GM18870 (cell line): ENCODE measurements at regions not wholly inside any gene's neighbourhood (a gene's known extent, or its start where the extent isn't known, plus 50 kb on each side); places are given as distances from the start of the nearest gene placed in this dataset.
"Not testable (repeated sequence)": the region's sequence is repeated elsewhere in the genome, so short reads cannot be mapped to it uniquely, and the experiment has no call there.

Source experiments
- ATAC-seq: cut with Tn5 transposase; IDR thresholded peaks from one replicate; pipeline ENCODE4 v1.9.1; 2021; ENCODE audit warnings: moderate library complexity; ENCODE audit not compliant: unreplicated experiment

- ATAC-seq, result no peak
Measured at GRCh38 chr10:107984581-107984980, 820.1 kb upstream of the SORCS1 start.

GRCh38 chr10:107984149-107984548 lies 819.6 kb upstream of the SORCS1 start:
- no peak for ATAC-seq

DNA sequence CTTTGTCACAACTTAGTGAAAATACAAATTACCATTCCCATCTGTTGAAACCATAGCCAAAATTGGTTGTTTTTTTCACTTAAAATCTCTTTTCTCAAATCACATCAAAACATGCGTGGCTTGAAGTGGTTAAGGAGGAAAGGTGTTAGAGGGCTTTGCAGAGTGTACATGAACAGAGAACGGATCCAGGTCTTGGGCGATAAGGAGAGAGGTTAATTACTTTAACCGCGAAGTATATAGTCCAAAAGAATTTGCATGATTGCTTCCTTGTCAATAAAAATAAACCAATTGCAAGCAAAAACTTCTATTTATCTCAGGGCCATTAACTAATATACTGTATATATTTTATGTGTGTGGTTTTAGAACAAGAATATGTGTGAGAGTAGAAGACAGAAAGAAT lies 813.9 kb upstream of the SORCS1 start:
- no peak for ATAC-seq

DNA sequence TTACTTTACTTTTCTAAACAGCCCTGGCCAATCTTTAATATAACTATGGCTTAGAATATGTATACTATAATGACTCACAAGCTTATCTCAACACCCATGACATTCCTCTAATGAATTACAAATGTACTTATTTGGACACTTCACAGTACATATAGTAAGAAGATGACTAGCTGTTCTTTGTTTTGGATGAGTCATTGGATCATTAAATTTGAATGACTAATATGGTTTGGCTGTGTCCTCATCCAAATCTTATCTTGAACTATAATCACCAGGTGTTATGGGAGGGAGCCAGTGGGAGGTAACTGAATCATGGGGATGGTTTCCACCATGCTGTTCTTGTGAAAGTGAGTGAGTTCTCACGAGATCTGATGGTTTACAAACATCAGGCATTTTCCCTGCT lies 807.5 kb upstream of the SORCS1 start:
- ATAC-seq, result no peak

DNA sequence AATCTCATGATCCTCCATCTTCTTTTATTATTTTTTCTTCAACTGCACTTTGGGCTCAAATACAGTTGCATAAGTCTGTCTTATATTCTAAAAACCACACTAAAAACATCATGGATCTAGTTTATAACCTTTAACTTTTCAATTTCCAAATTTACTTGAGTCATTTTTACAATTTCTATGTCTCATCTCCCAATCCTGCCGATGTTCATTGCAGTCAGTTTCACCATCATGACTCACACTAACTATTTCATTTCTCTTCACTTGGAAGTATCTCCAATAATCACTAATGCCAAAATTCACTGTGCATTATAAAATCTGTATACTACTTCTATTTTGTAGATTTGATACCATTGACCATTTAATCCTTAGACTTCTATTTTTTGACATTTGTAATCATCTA lies 806.9 kb upstream of the SORCS1 start:
- ATAC-seq, result no peak

DNA sequence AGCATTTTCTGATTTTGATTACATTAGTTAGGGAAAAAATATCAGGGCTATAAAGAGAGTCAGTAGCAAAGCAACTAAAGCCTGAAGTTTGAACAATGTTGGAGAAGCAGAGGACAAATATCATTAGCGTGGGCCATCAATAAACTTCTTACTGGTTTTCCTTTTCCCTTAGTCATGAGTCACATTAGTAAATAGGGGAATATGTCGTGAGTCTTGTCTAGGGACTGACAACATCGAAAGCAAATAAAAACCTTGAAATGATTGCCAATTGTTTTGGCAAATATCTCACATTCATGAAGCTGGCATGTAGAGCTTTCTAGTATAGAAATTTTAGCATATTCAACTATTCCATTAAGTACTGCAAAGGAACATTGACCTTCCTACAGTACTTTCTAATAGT lies 806.0 kb upstream of the SORCS1 start:
- ATAC-seq, result no peak

- no peak for ATAC-seq
Measured at GRCh38 chr10:107969936-107970335, 805.4 kb upstream of the SORCS1 start.

DNA sequence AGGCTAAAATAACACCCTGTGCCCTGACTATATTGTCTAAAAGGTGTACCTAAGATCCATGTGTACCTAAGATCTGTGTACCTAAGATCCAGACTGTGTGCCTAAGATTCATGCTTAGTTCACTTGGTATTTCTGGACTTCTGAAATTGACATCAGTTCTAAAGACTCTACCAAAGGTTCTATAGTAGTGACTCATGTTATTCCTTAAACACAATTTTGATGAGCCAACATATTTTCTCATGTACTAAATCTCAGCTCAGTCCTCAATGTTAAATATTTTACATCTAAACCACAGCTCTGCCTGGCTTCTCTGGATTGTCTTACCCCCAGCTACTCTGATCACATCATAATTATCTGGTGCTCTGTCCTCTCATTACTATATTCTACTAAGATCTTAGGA lies 802.3 kb upstream of the SORCS1 start:
- no peak for ATAC-seq

GRCh38 chr10:107952649-107953556 lies 788.4 kb upstream of the SORCS1 start:
- ATAC-seq, result no peak

GRCh38 chr10:107950411-107951062 lies 786.0 kb upstream of the SORCS1 start:
- not testable (repeated sequence) for ATAC-seq

DNA sequence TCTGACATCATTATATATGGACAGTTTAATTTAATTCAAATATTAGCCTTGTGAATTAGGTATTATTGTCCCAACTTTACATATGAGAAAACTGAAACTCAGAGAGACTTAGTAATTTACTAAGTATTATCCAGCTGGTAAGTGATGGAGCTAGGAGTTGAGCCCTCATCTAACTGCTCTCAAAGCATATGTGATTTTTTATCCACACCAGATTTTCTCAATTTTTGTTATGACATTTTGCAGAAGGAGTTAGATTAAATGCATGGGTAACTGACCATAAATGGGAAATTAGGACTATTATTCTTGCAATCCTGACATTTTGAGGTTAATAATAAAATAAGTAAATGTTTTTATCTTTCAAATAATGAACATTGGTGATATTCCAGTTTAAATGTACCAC lies 778.3 kb upstream of the SORCS1 start:
- no peak for ATAC-seq

GRCh38 chr10:107933076-107933475 lies 768.6 kb upstream of the SORCS1 start:
- no peak for ATAC-seq

- no peak for ATAC-seq
Measured at GRCh38 chr10:107931808-107932207, 767.3 kb upstream of the SORCS1 start.

GRCh38 chr10:107930037-107930436 lies 765.5 kb upstream of the SORCS1 start:
- no peak for ATAC-seq

DNA sequence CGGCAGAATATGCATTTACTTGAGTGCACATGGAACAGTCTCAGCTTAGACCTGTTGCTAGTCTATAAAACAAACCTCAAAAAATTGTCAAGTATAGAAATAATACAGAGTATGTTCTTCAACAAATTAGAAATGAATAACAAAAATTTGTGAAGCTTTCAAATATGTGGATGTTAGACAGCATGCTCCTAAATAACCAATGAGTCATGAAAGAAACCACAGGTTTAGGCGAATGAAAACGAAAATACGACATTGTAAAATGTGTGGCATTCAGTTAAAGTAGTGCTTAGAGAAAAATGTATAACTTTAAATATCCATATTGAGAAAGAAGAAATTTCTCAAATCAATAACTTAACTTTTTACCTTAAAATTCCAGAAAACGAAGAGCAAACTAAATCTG lies 760.0 kb upstream of the SORCS1 start:
- ATAC-seq, result no peak

DNA sequence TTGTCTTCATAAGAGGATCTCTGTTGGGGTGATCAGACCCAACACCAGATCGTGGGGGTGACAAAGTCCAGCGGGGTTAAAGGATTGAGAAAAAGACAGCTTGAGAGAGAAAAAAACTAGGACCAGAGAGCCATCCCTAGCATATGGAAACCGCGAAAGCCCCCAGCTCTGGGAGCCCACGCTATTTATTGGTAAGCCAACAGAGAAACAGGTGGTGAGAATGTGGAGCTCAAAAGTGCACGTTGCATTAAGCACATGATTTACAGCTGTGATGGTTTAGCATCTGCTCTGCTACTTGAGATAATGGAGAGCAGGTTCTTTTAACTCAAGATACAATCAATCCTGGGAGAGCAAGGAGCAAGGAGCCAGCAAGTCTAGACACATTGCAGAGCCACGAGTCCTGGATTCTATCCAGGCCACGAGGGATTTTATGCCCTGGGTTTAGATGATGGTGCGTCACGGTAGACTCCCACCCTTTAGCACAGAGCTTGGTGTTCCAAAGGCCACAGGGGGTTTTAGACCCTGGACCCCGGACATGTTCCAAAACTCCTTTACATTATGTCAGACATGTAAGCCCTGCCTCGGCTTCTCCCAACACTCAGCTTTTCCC lies 755.2 kb upstream of the SORCS1 start:
- no peak for ATAC-seq

DNA sequence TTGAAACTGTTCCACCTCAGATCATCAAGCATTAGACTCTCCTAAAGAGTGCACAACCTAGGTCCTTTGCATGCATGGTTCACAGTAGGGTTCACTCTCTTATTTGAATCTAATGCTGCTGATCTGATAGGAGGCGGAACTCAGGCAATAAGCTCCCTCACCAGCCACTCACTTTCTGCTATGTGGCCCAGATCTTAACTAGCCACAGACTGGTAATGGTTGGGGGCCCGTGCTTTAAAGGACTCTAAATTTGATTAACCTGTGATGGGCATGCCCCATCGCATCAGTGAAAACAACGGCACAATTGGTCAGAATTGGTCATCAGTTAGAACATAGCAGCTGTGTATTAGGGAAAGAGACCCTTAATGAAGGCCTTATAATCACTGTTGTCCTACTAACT lies 753.7 kb upstream of the SORCS1 start:
- no peak for ATAC-seq

DNA sequence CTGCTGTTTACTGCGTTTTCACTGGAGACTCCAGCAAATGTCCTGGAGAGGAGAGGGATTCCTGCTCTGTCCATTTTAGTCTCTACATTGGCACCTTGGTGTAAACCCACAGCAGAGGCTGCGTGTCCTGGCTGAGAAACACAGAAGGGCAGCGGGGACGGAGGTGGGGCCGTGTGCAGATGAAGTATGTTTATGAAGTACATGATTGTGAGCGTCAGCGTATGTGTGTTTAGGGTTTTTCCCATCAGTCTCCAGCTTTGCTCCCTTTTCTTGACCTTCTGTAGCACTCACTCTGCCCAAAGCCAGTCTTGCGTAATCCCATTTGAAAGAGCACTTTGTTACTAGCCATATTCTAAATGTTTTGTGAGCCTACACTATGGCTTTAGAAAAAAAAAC lies 750.7 kb upstream of the SORCS1 start:
- ATAC-seq, result no peak

DNA sequence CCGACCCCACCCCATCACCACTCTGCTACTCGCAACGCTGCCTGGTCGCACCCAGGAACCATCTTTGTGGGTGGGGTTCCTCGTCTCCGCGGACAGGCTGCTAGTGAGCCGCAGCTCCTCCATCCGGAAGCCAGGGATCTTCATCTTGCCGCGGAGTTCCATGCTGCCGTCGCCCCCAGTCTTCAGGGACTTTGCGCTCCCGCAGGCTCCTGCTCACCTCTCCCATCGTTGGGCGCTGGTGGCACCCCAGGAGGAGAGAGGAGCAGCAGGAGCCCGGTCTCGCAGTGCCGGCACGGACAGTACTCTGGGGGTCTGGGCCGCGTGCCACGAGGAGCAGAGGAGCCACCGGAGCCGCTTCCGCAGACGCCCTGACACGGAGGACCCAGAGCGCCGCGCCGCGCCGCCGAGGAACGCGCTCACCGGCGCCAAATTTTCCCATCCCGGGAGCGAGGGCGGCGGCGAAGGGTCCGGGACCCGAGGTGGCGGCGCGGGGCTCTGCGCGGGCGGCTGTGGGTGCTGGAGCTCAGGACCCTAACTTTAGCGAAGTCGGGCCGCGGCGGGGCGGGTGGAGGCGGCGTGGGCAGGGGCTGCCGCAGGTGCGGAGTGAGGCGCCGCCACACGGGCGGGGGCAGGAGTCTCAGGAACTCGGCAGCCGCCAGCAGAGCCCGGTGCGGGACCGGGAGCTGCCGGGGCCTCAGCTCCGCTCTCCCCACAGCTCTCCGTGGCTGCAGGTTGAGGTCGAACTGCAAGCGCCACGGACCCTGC lies 750.1 kb upstream of the SORCS1 start:
- no peak for ATAC-seq

DNA sequence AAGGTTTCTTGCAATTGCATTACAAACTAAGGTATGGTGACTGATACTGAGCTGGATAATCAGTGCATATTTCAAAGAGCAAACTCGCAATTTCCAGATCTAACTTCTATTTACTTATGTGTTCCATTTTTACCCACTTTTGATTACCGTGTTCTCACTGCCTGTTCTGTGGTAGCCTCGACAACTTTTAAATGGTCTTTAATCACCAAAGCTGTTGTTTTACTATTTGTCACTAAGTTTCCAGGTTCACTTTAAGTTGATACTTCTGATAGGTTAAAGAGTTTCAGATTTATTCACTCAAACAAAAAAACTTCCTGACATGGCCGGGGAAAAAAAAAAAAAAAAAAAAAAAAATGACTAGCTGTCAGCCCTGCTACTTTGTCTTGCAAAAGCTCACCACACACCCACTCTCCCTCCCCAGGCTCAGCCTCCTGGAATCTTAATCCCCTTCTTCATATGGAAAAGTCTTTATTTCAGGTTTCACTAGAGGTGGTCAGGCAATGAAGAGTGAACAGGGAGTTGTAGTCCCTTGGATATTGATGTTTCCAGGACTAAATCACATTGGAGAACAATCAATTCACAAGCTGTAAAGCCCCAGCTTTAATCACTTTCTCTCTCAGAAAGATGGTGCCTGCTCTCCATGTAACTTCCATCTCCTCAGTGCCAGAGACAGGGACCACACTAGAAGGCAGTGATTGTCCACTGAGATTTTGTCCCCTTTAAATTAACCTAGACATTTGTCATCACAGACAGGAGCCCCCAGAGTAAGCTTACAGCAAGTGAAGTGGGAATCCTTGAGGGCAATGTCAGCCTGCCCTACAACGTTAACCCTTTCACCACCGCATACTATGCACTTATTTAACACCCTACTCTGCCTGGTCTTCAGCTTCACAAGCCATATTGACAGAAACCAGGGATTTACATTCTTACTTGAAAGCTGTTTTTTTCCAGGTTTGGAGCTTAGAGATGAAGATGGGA lies 749.1 kb upstream of the SORCS1 start:
- no peak for ATAC-seq
